Nephron (organoid): ENCODE measurements at regions not wholly inside any gene's neighbourhood (a gene's known extent, or its start where the extent isn't known, plus 50 kb on each side); places are given as distances from the start of the nearest gene placed in this dataset.

Source experiments
- H3K27ac Mint-ChIP-seq, 3 experiments: 2 replicates each; pipeline ENCODE4 v1.8.0; 2020; ENCODE audit warnings: mixed read lengths in 3 of 3, mild to moderate bottlenecking in 2 of 3, moderate library complexity in 1 of 3
- H3K27me3 Mint-ChIP-seq: 2 replicates; pipeline ENCODE4 v1.8.0; 2021; ENCODE audit warnings: low read depth, mild to moderate bottlenecking, moderate library complexity, mixed read lengths
- H3K36me3 Mint-ChIP-seq: 2 replicates; pipeline ENCODE4 v1.8.0; 2020; ENCODE audit warnings: low read depth, mixed read lengths
- H3K4me1 Mint-ChIP-seq: 2 replicates; pipeline ENCODE4 v1.8.0; 2020; ENCODE audit warnings: mixed read lengths
- H3K4me3 Mint-ChIP-seq, 3 experiments: 2 replicates each; pipeline ENCODE4 v1.8.0; 2020; ENCODE audit warnings: mild to moderate bottlenecking in 3 of 3, mixed read lengths in 3 of 3, moderate library complexity in 2 of 3
- H3K9me3 Mint-ChIP-seq: 2 replicates; pipeline ENCODE4 v1.8.0; 2020; ENCODE audit warnings: mixed read lengths
- TF ChIP-seq, protein P1 (sequence below), 3 experiments: fragments of 200-600 bp; sonication (generic); IDR thresholded peaks; one replicate each; pipeline ENCODE4 v1.5.0; 2021; ENCODE audit warnings: antibody characterized with exemption in 3 of 3; ENCODE audit not compliant: unreplicated experiment in 3 of 3

DNA sequence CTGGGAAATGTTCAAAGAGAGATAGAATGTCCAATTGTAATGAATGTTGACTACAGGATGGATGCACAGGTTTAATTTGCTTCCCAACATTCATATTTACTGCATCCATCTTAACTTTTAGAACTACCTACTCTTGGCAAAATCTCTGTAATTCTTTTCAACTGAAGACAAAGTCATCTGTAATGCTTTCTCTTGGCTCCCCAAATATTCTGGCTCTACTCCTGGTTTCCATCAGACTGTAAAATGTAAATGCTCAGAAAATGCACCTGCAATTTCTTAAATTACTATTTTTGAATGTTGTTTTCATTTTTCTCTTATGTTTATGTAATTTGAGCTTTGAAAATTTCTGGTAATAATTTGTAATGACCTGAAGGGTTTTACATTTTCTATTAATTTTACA lies 480.8 kb upstream of the IMPG1 start:
- no peaks in the 10 kb centered on the region for H3K9me3 Mint-ChIP-seq
- TF ChIP-seq, protein P1, sequence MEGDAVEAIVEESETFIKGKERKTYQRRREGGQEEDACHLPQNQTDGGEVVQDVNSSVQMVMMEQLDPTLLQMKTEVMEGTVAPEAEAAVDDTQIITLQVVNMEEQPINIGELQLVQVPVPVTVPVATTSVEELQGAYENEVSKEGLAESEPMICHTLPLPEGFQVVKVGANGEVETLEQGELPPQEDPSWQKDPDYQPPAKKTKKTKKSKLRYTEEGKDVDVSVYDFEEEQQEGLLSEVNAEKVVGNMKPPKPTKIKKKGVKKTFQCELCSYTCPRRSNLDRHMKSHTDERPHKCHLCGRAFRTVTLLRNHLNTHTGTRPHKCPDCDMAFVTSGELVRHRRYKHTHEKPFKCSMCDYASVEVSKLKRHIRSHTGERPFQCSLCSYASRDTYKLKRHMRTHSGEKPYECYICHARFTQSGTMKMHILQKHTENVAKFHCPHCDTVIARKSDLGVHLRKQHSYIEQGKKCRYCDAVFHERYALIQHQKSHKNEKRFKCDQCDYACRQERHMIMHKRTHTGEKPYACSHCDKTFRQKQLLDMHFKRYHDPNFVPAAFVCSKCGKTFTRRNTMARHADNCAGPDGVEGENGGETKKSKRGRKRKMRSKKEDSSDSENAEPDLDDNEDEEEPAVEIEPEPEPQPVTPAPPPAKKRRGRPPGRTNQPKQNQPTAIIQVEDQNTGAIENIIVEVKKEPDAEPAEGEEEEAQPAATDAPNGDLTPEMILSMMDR (IDR thresholded peaks at IDR 0.05; ENCODE audit: unreplicated experiment in 3 of 3), result no peak
- H3K4me3 Mint-ChIP-seq, result no peak overlapping the region
- H3K36me3 Mint-ChIP-seq, result no peaks in the 10 kb centered on the region
- no peak overlapping the region for H3K27ac Mint-ChIP-seq
- H3K4me1 Mint-ChIP-seq, result no peaks in the 10 kb centered on the region
- H3K27me3 Mint-ChIP-seq, result no peaks in the 10 kb centered on the region

- Mint-ChIP-seq H3K4me3 (no peak overlapping the region), H3K27ac (no peak overlapping the region), H3K27me3 (no peaks in the 10 kb centered on the region), H3K9me3 (no peaks in the 10 kb centered on the region), H3K4me1 (no peaks in the 10 kb centered on the region), H3K36me3 (no peaks in the 10 kb centered on the region)
- TF ChIP-seq, protein P1 (IDR thresholded peaks at IDR 0.05; ENCODE audit: unreplicated experiment in 3 of 3), result no peak
Observed at GRCh38 chr6:76552268-76552667, 479.8 kb upstream of the IMPG1 start.

DNA sequence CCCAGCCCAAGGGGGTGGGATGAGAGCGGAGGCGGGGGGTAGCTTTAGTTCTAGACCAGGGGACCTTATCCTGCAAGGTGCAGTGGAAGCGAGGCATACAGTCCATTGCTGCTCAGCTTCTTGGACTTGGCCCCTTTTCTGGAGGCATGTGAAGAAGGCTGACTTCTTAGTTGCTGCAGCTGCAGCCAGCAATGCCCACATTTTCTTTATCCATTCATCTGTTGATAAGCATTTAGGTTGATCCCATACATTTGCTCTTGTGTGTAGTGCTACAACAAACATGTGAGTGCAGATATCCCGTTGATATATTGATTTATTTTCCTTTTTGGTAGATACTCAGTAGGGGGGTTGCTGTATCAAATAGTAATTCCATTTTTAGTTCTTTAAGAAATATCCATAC lies 461.2 kb upstream of the IMPG1 start:
- Mint-ChIP-seq H3K27me3 (no peaks in the 10 kb centered on the region), H3K9me3 (peaks cover 8% of the 10 kb centered on the region), H3K4me3 (no peak overlapping the region), H3K27ac (no peak overlapping the region), H3K4me1 (no peaks in the 10 kb centered on the region), H3K36me3 (no peaks in the 10 kb centered on the region)
- TF ChIP-seq, protein P1 (IDR thresholded peaks at IDR 0.05; ENCODE audit: unreplicated experiment in 3 of 3), result no peak

- Mint-ChIP-seq H3K4me1 (no peaks in the 10 kb centered on the region), H3K4me3 (no peak overlapping the region), H3K36me3 (no peaks in the 10 kb centered on the region), H3K27ac (no peak overlapping the region), H3K27me3 (no peaks in the 10 kb centered on the region), H3K9me3 (peaks cover 8% of the 10 kb centered on the region)
- TF ChIP-seq, protein P1 (IDR thresholded peaks at IDR 0.05; ENCODE audit: unreplicated experiment in 3 of 3), result no peak
Observed at GRCh38 chr6:76532647-76533046, 460.2 kb upstream of the IMPG1 start.

DNA sequence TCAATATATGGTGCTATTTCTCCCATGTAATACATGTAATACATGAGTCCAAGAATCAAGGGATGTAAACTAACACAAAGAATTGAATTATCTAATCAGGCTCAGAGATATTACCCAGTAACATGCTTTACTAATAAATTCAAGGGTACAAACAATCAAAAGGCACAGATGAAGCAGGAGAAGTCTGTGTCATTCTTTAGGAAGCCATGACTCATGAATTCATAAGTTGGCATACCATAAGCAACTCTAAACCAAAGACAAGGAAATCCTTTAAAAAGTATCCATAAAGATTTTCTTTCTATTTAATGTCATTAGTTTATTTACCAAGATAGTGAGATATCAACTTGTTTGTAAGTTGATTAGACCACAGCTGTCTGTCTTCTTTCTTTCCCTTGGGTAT lies 446.0 kb upstream of the IMPG1 start:
- no peak overlapping the region for H3K4me3 Mint-ChIP-seq
- TF ChIP-seq, protein P1 (IDR thresholded peaks at IDR 0.05; ENCODE audit: unreplicated experiment in 3 of 3), result no peak
- H3K4me1 Mint-ChIP-seq, result no peaks in the 10 kb centered on the region
- no peak overlapping the region for H3K27ac Mint-ChIP-seq
- peaks cover 13% of the 10 kb centered on the region for H3K9me3 Mint-ChIP-seq
- no peaks in the 10 kb centered on the region for H3K36me3 Mint-ChIP-seq
- no peaks in the 10 kb centered on the region for H3K27me3 Mint-ChIP-seq

- no peaks in the 10 kb centered on the region for H3K4me1 Mint-ChIP-seq
- H3K27ac Mint-ChIP-seq, result no peak overlapping the region
- no peaks in the 10 kb centered on the region for H3K27me3 Mint-ChIP-seq
- no peak overlapping the region for H3K4me3 Mint-ChIP-seq
- TF ChIP-seq, protein P1 (IDR thresholded peaks at IDR 0.05; ENCODE audit: unreplicated experiment in 3 of 3), result no peak
- H3K36me3 Mint-ChIP-seq, result no peaks in the 10 kb centered on the region
- H3K9me3 Mint-ChIP-seq, result peaks cover 15% of the 10 kb centered on the region
Observed at GRCh38 chr6:76516924-76517323, 444.5 kb upstream of the IMPG1 start.
